ENCODE measurements at regions not wholly inside any gene's neighbourhood (a gene's known extent, or its start where the extent isn't known, plus 50 kb on each side); places are given as distances from the start of the nearest gene placed in this dataset.
"Not testable (repeated sequence)": the region's sequence is repeated elsewhere in the genome, so short reads cannot be mapped to it uniquely, and the experiment has no call there.

DNA sequence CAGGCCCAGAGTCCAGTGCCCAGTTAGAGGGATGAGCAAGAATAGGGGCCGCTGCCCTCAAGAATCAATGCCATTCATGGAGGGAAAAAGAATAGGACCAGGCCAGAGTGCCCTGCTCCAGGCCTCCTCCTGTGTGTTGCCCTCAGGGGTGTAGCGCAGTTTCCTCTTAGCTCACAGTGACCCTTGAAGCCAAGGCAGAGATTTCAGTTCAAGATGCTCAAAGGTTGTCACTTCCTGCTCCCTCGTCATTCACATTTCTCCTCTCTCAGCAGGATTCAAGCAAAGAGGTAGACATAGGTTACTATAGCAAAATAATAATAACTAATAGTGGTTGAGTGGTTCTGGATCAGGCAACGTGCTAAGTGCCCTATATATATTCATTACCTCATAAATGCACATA is 55.1 kb upstream of the PELI2 start:
- H3K4me1 ChIP-seq (ENCODE audit: control insufficient read depth in 1 of 2, insufficient read depth in 2 of 2, low read length in 2 of 2): no peaks in the 10 kb centered on the region
- peak overlapping the region; percentile 38 for H3K9ac ChIP-seq (ENCODE audit: low read length)
- no peak overlapping the region for H2BK5ac ChIP-seq (ENCODE audit: low read depth, low read length, poor library complexity)
- H2BK120ac ChIP-seq (ENCODE audit: insufficient read depth, low read length, poor library complexity): no peak overlapping the region
- no peak overlapping the region for H2BK12ac ChIP-seq (ENCODE audit: low read length)
- no peak overlapping the region for H3K18ac ChIP-seq (ENCODE audit: low read length)
- no peak overlapping the region for H4K91ac ChIP-seq (ENCODE audit: low read depth, low read length)
- WGBS (ENCODE audit: extremely low coverage, insufficient coverage, insufficient read length): no CpG with 5 or more reads among the region's 4 CpGs
- H4K12ac ChIP-seq (ENCODE audit: low read depth, low read length): no peak overlapping the region
- H3K14ac ChIP-seq (ENCODE audit: low read length): no peak overlapping the region
- no peaks in the 10 kb centered on the region for H3K36me3 ChIP-seq (ENCODE audit: control insufficient read depth in 1 of 2, insufficient read depth in 2 of 2, low read length in 2 of 2)
- no peak overlapping the region for H3K23ac ChIP-seq (ENCODE audit: low read length)
- H3K27me3 ChIP-seq (ENCODE audit: insufficient read depth, low read length): no peaks in the 10 kb centered on the region
- no peak overlapping the region for H3K4me3 ChIP-seq (ENCODE audit: low read depth, low read length)
- no peaks in the 10 kb centered on the region for H3K9me3 ChIP-seq (ENCODE audit: insufficient read depth, low read depth, low read length)
- no peak overlapping the region for H2AK5ac ChIP-seq (ENCODE audit: low read length)
- no peak overlapping the region for H4K8ac ChIP-seq (ENCODE audit: low read depth, low read length)
- no peaks in the 10 kb centered on the region for H3K79me1 ChIP-seq (ENCODE audit: low read length)
- no peak overlapping the region for H3K27ac ChIP-seq (ENCODE audit: low read depth, low read length)
- no peak overlapping the region for H3K4ac ChIP-seq (ENCODE audit: low read depth, low read length)
- no peaks in the 10 kb centered on the region for H3K79me2 ChIP-seq (ENCODE audit: control insufficient read depth, insufficient read depth, low read length, poor library complexity)
- DNase-seq: no peak
- H3K4me2 ChIP-seq (ENCODE audit: low read length): no peak overlapping the region
- H2AFZ ChIP-seq (ENCODE audit: insufficient read depth, low read length, poor library complexity): no peak overlapping the region

DNA sequence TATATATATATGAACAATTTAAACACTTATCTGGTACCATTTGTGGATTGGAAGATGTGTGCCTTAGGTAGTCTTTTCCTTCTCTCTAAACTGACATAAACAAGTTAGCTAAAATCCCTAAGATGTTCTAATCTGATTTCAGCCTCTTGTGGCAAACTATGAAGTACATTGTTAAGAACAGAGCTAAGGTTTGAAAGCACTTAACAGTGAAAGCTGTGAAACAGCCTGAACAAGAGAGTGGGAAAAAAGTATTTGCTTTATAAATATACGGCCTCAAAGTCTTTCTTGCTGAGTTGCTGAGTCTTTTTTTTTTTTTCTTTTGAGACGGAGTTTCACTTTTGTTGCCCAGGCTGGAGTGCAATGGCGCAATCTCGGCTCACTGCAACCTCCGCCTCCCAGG is 53.7 kb upstream of the PELI2 start:
- no peak overlapping the region for H3K14ac ChIP-seq (ENCODE audit: low read length)
- H3K4me2 ChIP-seq (ENCODE audit: low read length): no peak overlapping the region
- no peaks in the 10 kb centered on the region for H3K9me3 ChIP-seq (ENCODE audit: insufficient read depth, low read depth, low read length)
- no peak overlapping the region for H3K18ac ChIP-seq (ENCODE audit: low read length)
- no peak overlapping the region for H3K23ac ChIP-seq (ENCODE audit: low read length)
- no CpG with 5 or more reads among the region's 5 CpGs for WGBS (ENCODE audit: extremely low coverage, insufficient coverage, insufficient read length)
- no peaks in the 10 kb centered on the region for H3K79me1 ChIP-seq (ENCODE audit: low read length)
- H2BK12ac ChIP-seq (ENCODE audit: low read length): no peak overlapping the region
- H2BK5ac ChIP-seq (ENCODE audit: low read depth, low read length, poor library complexity): no peak overlapping the region
- H2AFZ ChIP-seq (ENCODE audit: insufficient read depth, low read length, poor library complexity): no peak overlapping the region
- H3K27ac ChIP-seq (ENCODE audit: low read depth, low read length): no peak overlapping the region
- DNase-seq: no peak
- no peaks in the 10 kb centered on the region for H3K4me1 ChIP-seq (ENCODE audit: control insufficient read depth in 1 of 2, insufficient read depth in 2 of 2, low read length in 2 of 2)
- H4K91ac ChIP-seq (ENCODE audit: low read depth, low read length): no peak overlapping the region
- H2AK5ac ChIP-seq (ENCODE audit: low read length): no peak overlapping the region
- H3K4me3 ChIP-seq (ENCODE audit: low read depth, low read length): no peak overlapping the region
- no peaks in the 10 kb centered on the region for H3K27me3 ChIP-seq (ENCODE audit: insufficient read depth, low read length)
- H3K36me3 ChIP-seq (ENCODE audit: control insufficient read depth in 1 of 2, insufficient read depth in 2 of 2, low read length in 2 of 2): no peaks in the 10 kb centered on the region
- H3K9ac ChIP-seq (ENCODE audit: low read length): no peak overlapping the region
- no peak overlapping the region for H4K12ac ChIP-seq (ENCODE audit: low read depth, low read length)
- H2BK120ac ChIP-seq (ENCODE audit: insufficient read depth, low read length, poor library complexity): no peak overlapping the region
- H3K4ac ChIP-seq (ENCODE audit: low read depth, low read length): no peak overlapping the region
- no peak overlapping the region for H4K8ac ChIP-seq (ENCODE audit: low read depth, low read length)
- H3K79me2 ChIP-seq (ENCODE audit: control insufficient read depth, insufficient read depth, low read length, poor library complexity): no peaks in the 10 kb centered on the region

DNA sequence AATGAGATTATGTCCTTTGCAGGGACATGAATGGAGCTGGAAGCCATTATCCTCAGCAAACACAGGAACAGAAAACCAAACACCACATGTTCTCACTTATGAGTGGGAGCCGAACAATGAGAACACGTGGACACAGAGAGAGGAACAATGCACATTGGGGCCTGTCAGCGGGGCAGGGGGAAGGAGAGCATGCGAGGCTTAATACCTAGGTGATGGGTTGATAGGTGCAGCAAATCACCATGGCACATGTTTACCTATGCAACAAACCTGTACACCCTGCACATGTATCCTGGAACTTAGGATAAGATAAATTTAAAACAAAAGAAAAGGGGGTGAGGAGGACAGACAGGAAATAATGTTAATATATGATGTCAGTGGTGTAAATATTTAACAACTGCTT is 53.0 kb upstream of the PELI2 start:
- not testable (repeated sequence) for H3K4me1 ChIP-seq (ENCODE audit: control insufficient read depth in 1 of 2, insufficient read depth in 2 of 2, low read length in 2 of 2); H3K27me3 ChIP-seq (ENCODE audit: insufficient read depth, low read length); H2AFZ ChIP-seq (ENCODE audit: insufficient read depth, low read length, poor library complexity); H2BK120ac ChIP-seq (ENCODE audit: insufficient read depth, low read length, poor library complexity); DNase-seq; H4K91ac ChIP-seq (ENCODE audit: low read depth, low read length); H4K12ac ChIP-seq (ENCODE audit: low read depth, low read length); H3K14ac ChIP-seq (ENCODE audit: low read length); H2BK5ac ChIP-seq (ENCODE audit: low read depth, low read length, poor library complexity); H3K36me3 ChIP-seq (ENCODE audit: control insufficient read depth in 1 of 2, insufficient read depth in 2 of 2, low read length in 2 of 2); H3K9me3 ChIP-seq (ENCODE audit: insufficient read depth, low read depth, low read length); H3K79me2 ChIP-seq (ENCODE audit: control insufficient read depth, insufficient read depth, low read length, poor library complexity); H2BK12ac ChIP-seq (ENCODE audit: low read length); H3K79me1 ChIP-seq (ENCODE audit: low read length); H3K23ac ChIP-seq (ENCODE audit: low read length); H3K9ac ChIP-seq (ENCODE audit: low read length); H3K18ac ChIP-seq (ENCODE audit: low read length); H3K4me3 ChIP-seq (ENCODE audit: low read depth, low read length); H3K4me2 ChIP-seq (ENCODE audit: low read length); H2AK5ac ChIP-seq (ENCODE audit: low read length); H4K8ac ChIP-seq (ENCODE audit: low read depth, low read length); H3K27ac ChIP-seq (ENCODE audit: low read depth, low read length); H3K4ac ChIP-seq (ENCODE audit: low read depth, low read length)
- WGBS (ENCODE audit: extremely low coverage, insufficient coverage, insufficient read length): no CpG with 5 or more reads among the region's 4 CpGs

DNA sequence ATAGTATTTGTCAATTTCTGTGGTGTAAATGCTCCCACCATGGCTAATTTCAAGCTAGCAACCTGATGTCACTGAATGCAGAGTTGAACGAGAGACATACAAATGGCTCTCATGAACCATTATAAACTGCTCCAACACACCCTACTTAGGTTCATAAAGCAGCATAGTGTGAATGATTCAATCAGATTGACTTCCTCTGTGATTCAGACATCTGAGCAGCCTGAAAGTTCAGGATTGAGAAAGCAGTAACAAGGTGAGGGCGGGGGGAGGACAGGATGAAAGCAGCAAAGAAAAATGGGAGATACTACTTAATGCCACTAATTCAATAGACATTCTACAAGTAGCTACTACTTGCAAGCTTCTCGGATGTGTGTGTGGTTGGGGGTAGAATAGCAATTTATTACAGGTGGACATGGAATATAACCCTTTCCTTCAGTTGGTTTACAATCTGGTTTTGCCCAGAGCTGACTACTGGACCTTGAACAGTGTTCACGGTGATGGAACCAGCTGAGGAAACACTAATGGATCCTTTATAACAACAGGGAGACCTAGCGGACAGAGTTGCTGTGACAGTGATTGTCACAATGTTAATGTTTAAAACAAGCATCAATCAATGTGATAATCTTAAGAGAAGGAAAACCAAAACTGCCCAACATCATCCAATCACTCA is 52.5 kb upstream of the PELI2 start:
- Histone ChIP-seq H2AK5ac (ENCODE audit: low read length) (no peak overlapping the region), H3K9me3 (ENCODE audit: insufficient read depth, low read depth, low read length) (no peaks in the 10 kb centered on the region), H3K4me1 (ENCODE audit: control insufficient read depth in 1 of 2, insufficient read depth in 2 of 2, low read length in 2 of 2) (no peaks in the 10 kb centered on the region), H3K4me2 (ENCODE audit: low read length) (no peak overlapping the region), H3K36me3 (ENCODE audit: control insufficient read depth in 1 of 2, insufficient read depth in 2 of 2, low read length in 2 of 2) (no peaks in the 10 kb centered on the region), H4K91ac (ENCODE audit: low read depth, low read length) (no peak overlapping the region), H2BK12ac (ENCODE audit: low read length) (no peak overlapping the region), H2BK5ac (ENCODE audit: low read depth, low read length, poor library complexity) (no peak overlapping the region), H3K18ac (ENCODE audit: low read length) (no peak overlapping the region), H3K79me1 (ENCODE audit: low read length) (no peaks in the 10 kb centered on the region), H4K8ac (ENCODE audit: low read depth, low read length) (no peak overlapping the region), H4K12ac (ENCODE audit: low read depth, low read length) (no peak overlapping the region), H3K4me3 (ENCODE audit: low read depth, low read length) (no peak overlapping the region), H3K4ac (ENCODE audit: low read depth, low read length) (no peak overlapping the region), H3K14ac (ENCODE audit: low read length) (no peak overlapping the region), H3K27ac (ENCODE audit: low read depth, low read length) (no peak overlapping the region), H3K23ac (ENCODE audit: low read length) (no peak overlapping the region), H2AFZ (ENCODE audit: insufficient read depth, low read length, poor library complexity) (no peak overlapping the region), H3K27me3 (ENCODE audit: insufficient read depth, low read length) (no peaks in the 10 kb centered on the region), H3K79me2 (ENCODE audit: control insufficient read depth, insufficient read depth, low read length, poor library complexity) (no peaks in the 10 kb centered on the region), H2BK120ac (ENCODE audit: insufficient read depth, low read length, poor library complexity) (no peak overlapping the region), H3K9ac (ENCODE audit: low read length) (no peak overlapping the region)
- no peak for DNase-seq
- WGBS (ENCODE audit: extremely low coverage, insufficient coverage, insufficient read length): no CpG with 5 or more reads among the region's 5 CpGs

Measured in trophoblast cell (in vitro differentiated cells and primary cell).